ENCODE measurements at regions not wholly inside any gene's neighbourhood (a gene's known extent, or its start where the extent isn't known, plus 50 kb on each side); places are given as distances from the start of the nearest gene placed in this dataset.

DNA sequence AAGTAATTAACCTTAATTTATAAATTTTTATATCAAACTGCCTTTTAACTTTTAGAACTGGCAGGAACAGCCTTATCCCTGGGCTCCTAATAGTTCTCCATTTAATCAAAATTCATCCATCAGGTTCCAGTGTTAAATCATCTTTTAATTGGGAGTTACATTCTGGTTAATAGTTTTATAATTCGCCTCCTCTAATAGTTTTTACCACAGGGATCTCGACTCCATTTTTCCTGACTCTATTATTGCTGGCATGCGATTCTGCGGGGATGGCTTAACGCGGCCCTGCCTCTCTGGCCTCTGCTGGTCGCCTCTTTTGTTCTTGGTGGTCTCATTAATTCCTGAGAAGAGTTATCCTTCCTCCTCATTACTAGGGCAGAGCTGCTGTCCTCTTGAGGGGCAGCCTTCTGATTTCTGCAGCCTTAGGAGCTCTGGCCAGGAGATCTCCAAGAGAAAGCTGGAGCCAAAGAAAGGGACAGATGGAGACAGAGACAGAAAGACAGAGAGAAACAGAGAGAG is 71.1 kb downstream of the MRM1 start:
- ChIA-PET POLR2A (ENCODE audit: low non-redundant PET) (no interaction called here), CTCF (interaction anchor here (0.6 kb wide), 2 partner anchors 48 to 124 kb away, joined by 3 read pairs; no protein-coding TSS in a partner anchor)

DNA sequence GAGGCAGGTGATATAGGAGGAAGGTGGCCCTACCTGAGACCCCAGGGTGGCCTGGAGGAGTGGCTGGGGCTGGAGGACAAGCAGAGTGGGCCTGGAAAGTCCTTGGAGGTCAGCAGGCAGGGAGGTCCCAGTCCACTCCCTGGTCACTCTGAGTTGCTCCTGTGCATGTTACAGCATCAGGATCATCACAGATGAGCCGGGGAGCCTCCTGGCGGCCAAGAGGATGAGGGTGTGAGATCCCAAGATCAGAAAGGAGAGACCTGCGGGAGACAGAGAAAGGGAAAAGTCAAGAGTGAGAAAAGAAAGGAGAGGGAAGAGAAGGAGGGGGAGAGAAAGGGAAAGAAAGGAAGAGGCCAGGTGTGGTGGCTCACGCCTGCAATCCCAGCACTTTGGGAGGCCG is 71.7 kb downstream of the MRM1 start:
- ChIA-PET POLR2A (ENCODE audit: low non-redundant PET) (no interaction called here), CTCF (interaction anchor here (0.6 kb wide), 2 partner anchors 48 to 125 kb away, joined by 3 read pairs; no protein-coding TSS in a partner anchor)
- no peak for DNase-seq (ENCODE audit: low spot score)
- TF ChIP-seq, protein P1, sequence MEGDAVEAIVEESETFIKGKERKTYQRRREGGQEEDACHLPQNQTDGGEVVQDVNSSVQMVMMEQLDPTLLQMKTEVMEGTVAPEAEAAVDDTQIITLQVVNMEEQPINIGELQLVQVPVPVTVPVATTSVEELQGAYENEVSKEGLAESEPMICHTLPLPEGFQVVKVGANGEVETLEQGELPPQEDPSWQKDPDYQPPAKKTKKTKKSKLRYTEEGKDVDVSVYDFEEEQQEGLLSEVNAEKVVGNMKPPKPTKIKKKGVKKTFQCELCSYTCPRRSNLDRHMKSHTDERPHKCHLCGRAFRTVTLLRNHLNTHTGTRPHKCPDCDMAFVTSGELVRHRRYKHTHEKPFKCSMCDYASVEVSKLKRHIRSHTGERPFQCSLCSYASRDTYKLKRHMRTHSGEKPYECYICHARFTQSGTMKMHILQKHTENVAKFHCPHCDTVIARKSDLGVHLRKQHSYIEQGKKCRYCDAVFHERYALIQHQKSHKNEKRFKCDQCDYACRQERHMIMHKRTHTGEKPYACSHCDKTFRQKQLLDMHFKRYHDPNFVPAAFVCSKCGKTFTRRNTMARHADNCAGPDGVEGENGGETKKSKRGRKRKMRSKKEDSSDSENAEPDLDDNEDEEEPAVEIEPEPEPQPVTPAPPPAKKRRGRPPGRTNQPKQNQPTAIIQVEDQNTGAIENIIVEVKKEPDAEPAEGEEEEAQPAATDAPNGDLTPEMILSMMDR (conservative IDR thresholded peaks at IDR 0.05; ENCODE audit: low read depth), result no peak
- H3K27ac ChIP-seq, result no peak overlapping the region

More for the DNA sequence above, 71.1 kb downstream of the MRM1 start:
- H3K27ac ChIP-seq, result no peak overlapping the region
- TF ChIP-seq, protein P1 (conservative IDR thresholded peaks at IDR 0.05; ENCODE audit: low read depth), result no peak
- no peak for DNase-seq (ENCODE audit: low spot score)

DNA sequence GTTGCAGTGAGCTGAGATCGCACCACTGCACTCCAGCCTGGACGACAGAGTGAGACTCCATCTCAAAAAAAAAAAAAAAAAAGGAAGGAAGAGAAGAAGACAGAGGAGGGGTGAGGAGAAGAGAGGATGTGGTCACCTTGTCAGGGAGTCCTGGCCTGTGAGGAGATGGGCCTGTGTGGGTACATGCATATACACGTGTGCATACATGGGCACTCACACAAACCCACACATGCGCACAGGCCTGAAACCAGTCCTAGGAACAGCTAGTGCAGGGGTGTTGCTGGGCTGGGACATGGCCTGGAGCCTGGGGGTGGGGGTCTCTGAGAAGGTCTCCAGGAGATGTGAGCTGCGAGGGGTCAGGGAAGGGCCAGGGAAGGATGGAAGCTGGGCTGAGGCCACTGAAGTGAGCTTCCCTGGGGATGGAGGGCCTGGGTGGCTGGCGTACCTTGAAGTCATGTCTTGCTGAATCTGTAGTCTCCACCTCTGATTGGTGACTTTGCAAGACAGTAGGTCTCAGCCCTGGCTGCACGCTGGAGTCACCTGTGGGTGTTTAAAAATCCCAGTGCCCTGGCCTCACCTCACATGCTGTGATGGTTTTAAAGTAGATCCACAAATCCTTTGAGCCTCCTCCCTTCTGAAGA is 72.4 kb downstream of the MRM1 start:
- no peak overlapping the region for H3K27ac ChIP-seq
- POLR2A ChIA-PET (ENCODE audit: low non-redundant PET), result no interaction called here
- DNase-seq (ENCODE audit: low spot score), result no peak
- TF ChIP-seq, protein P1 (conservative IDR thresholded peaks at IDR 0.05; ENCODE audit: low read depth), result no peak
- CTCF ChIA-PET, result no interaction called here

DNA sequence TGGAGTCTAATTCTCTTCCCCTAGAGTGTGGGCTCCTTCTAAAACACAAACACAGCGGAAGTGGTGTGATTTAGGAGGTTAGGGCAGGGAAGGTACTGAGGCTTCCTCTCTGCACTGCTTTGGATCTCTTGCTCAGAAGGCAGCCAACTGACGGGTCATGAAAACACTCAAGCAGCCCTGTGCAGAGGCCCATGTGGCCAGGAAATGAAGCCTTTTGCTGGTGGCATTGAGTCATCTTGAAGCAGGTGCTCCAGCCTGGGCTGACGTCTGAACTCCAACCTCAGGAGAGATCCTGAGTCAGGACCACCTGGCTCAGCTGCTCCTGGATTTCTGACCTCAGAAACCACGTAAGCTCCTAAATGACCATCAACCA is 72.9 kb downstream of the MRM1 start:
- DNase-seq (ENCODE audit: low spot score), result no peak
- ChIA-PET POLR2A (ENCODE audit: low non-redundant PET) (no interaction called here), CTCF (no interaction called here)
- TF ChIP-seq, protein P1 (conservative IDR thresholded peaks at IDR 0.05; ENCODE audit: low read depth), result no peak
- no peak overlapping the region for H3K27ac ChIP-seq

DNA sequence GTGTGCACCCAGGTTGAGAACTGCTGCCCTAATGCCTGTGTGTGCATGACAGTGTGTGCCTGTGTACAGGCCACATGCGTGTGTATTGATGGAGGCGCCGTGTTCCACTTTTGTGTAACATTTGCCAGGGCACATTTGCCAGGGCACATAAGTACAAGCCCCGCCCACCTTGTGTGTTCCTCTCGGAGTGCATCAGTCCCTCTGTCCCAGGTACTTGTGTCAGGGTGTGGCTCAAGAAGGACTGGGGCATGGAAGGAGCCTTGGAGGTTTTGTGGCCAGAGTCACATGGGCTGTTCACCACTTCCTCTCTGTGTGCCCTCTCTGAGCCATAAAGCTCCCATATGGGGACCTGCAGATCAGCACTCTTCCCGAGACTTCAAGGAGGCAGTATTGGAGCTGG is 73.9 kb downstream of the MRM1 start:
- ChIA-PET POLR2A (ENCODE audit: low non-redundant PET) (no interaction called here), CTCF (no interaction called here)
- DNase-seq (ENCODE audit: low spot score), result no peak

DNA sequence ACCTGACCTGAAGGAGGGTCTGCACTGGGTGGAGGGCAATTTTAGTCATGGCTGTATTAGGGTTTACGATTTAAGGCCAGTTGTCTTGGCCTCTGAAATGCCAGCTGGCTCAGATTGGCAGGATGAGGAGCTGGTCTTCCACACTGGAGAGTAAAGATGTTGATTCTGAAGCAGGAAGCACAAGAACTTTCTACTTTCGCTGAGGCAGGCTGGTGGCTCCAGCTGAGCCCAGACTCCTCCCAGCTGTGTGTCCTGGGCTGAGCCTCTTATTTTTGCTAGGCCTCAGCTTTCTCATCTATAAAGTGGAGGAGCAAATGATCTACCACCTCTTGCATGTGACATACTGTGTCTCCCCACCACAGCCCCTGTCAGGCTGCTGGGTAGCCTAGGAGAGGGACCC is 74.4 kb downstream of the MRM1 start:
- H3K27ac ChIP-seq, result no peak overlapping the region
- CTCF ChIA-PET, result no interaction called here
- no peak for DNase-seq (ENCODE audit: low spot score)
- TF ChIP-seq, protein P1 (conservative IDR thresholded peaks at IDR 0.05; ENCODE audit: low read depth), result no peak
- POLR2A ChIA-PET (ENCODE audit: low non-redundant PET), result no interaction called here

More for the DNA sequence above, 73.9 kb downstream of the MRM1 start:
- no peak overlapping the region for H3K27ac ChIP-seq
- TF ChIP-seq, protein P1 (conservative IDR thresholded peaks at IDR 0.05; ENCODE audit: low read depth), result no peak

All from RWPE1 (cell line).